HepG2 (cell line): ENCODE measurements at regions not wholly inside any gene's neighbourhood (a gene's known extent, or its start where the extent isn't known, plus 50 kb on each side); places are given as distances from the start of the nearest gene placed in this dataset.

Source experiments
- ATAC-seq: fragments of 200-7000 bp; cut with Tn5 transposase; 3 replicates; pipeline ENCODE4 v1.9.1; 2020; ENCODE audit warnings: mild to moderate bottlenecking, moderate library complexity
- BruUV-seq: library from RNA; stranded (reverse); fragments of 400-500 nt; replicated peaks from 2 replicates; lab custom pipeline; 2021; lab: Mats Ljungman, UMichigan
- CTCF ChIA-PET: fragments of 300-600 bp; formaldehyde crosslinking; extraction: SDS; loops from one replicate; lab custom pipeline; 2021; ENCODE audit warnings: low total read pairs, inconsistent platforms, low intra/inter-chr PET ratio; lab: Yijun Ruan, JAX
- POLR2A ChIA-PET: fragments of 350-600 bp; sonication (Branson Sonifier 250); formaldehyde crosslinking; loops from one replicate; lab custom pipeline; 2020; ENCODE audit warnings: antibody characterized with exemption, inconsistent platforms; lab: Yijun Ruan, JAX
- DNase-seq: peaks from one replicate; pipeline ENCODE4 v3.0.0-alpha.2; 2015; ENCODE audit warnings: low spot score
- FAIRE-seq: peaks from 3 replicates; lab custom pipeline; 2011; peaks lifted over from hg19 to GRCh38; lab: Jason Lieb, UNC
- H2AFZ ChIP-seq: one replicate; pipeline ENCODE4 v1.6.1; 2011; ENCODE audit warnings: low read length, inconsistent platforms
- H3K27ac ChIP-seq: fragments of 300-600 bp; 3 replicates; pipeline ENCODE4 v1.8.0; 2011; ENCODE audit warnings: mixed run types, mild to moderate bottlenecking, mixed read lengths, low read length, inconsistent platforms; ENCODE audit not compliant: insufficient read depth; ENCODE audit errors: extremely low read length
- H3K27me3 ChIP-seq, 2 experiments: fragments of 200-600 bp in 1 of 2; 2 replicates in 1 of 2; 3 replicates in 1 of 2; pipeline versions ENCODE4 v1.6.0 to v1.8.0; 2011; ENCODE audit warnings: low read length in 2 of 2, mild to moderate bottlenecking in 2 of 2, moderate library complexity in 2 of 2, inconsistent platforms in 1 of 2; ENCODE audit not compliant: insufficient read depth in 2 of 2, control insufficient read depth in 1 of 2
- H3K36me3 ChIP-seq, 2 experiments: fragments of 200-600 bp in 1 of 2; replicated peaks in 1 of 2; 2 replicates in 1 of 2; 3 replicates in 1 of 2; pipeline versions ENCODE4 v1.5.1 to v1.8.0; 2011; ENCODE audit warnings: low read length in 2 of 2, inconsistent platforms in 1 of 2; ENCODE audit not compliant: insufficient read depth in 2 of 2, control insufficient read depth in 1 of 2
- H3K4me1 ChIP-seq: 2 replicates; pipeline ENCODE4 v1.5.1; 2012; ENCODE audit warnings: low read length, inconsistent platforms; ENCODE audit not compliant: insufficient read depth
- H3K4me2 ChIP-seq: 2 replicates; pipeline ENCODE4 v1.6.0; 2011; ENCODE audit warnings: low read depth, low read length, inconsistent platforms
- H3K4me3 ChIP-seq, 3 experiments: fragments of 200-600 bp in 1 of 3; sonication (generic), shearing (Covaris generic) in 1 of 3; replicated peaks in 1 of 3; 2 replicates each; pipeline ENCODE4 v1.5.1; 2011 to 2016; ENCODE audit warnings: low read length in 3 of 3, inconsistent platforms in 2 of 3, low read depth in 2 of 3, mild to moderate bottlenecking in 2 of 3, control low read depth in 1 of 3, mixed read lengths in 1 of 3; ENCODE audit not compliant: insufficient read depth in 1 of 3
- H3K79me2 ChIP-seq: one replicate; pipeline ENCODE4 v1.6.1; 2011; ENCODE audit warnings: low read length, inconsistent platforms; ENCODE audit not compliant: insufficient read depth
- H3K9ac ChIP-seq: 2 replicates; pipeline ENCODE4 v1.6.0; 2011; ENCODE audit warnings: mild to moderate bottlenecking, low read depth, low read length, inconsistent platforms; ENCODE audit not compliant: insufficient read depth
- H3K9me3 ChIP-seq: 2 replicates; pipeline ENCODE4 v1.5.1; 2012; ENCODE audit warnings: mild to moderate bottlenecking, low read length
- H4K20me1 ChIP-seq: 2 replicates; pipeline ENCODE4 v1.6.0; 2011; ENCODE audit warnings: inconsistent platforms, mild to moderate bottlenecking, low read length, moderate library complexity; ENCODE audit not compliant: insufficient read depth
- ATF7-NPFF ChIP-seq: sonication (generic); formaldehyde crosslinking; IDR thresholded peaks from 2 replicates; pipeline ENCODE4 v1.8.1; 2023; ENCODE audit warnings: mild to moderate bottlenecking, low read depth, missing genetic modification reagents, moderate library complexity
- DNMT3B ChIP-seq: conservative IDR thresholded peaks from 2 replicates; pipeline ENCODE4 v1.6.1; 2016; ENCODE audit warnings: missing biosample characterization, control low read depth
- KDM5A ChIP-seq: fragments of 200-600 bp; sonication (generic); IDR thresholded peaks from 2 replicates; pipeline ENCODE4 v1.7.0; 2018; ENCODE audit warnings: antibody characterized with exemption, mild to moderate bottlenecking, low read length, borderline replicate concordance
- NFKB2 ChIP-seq: sonication (generic); formaldehyde crosslinking; IDR thresholded peaks from 2 replicates; pipeline ENCODE4 v1.4.0; 2020; ENCODE audit warnings: missing genetic modification reagents, borderline replicate concordance
- PAF1 ChIP-seq: IDR thresholded peaks from 2 replicates; pipeline ENCODE4 v1.6.1; 2016; ENCODE audit warnings: missing genetic modification reagents, missing compliant biosample characterization
- SPEN ChIP-seq: sonication (generic); formaldehyde crosslinking; IDR thresholded peaks from 2 replicates; pipeline ENCODE4 v1.5.1; 2020; ENCODE audit warnings: low read depth, mild to moderate bottlenecking, missing genetic modification reagents
- SRSF1 ChIP-seq: fragments of 200-400 bp; formaldehyde crosslinking; optimal IDR thresholded peaks from 2 replicates; pipeline ENCODE3; 2017; ENCODE audit warnings: mild to moderate bottlenecking, low read depth, low read length, moderate library complexity
- SRSF4 ChIP-seq: fragments of 200-400 bp; formaldehyde crosslinking; IDR thresholded peaks from one replicate; pipeline ENCODE4 v1.6.1; 2018; ENCODE audit warnings: mild to moderate bottlenecking, low read depth, low read length, moderate library complexity; ENCODE audit not compliant: poor library complexity, severe bottlenecking
- ZFP37 ChIP-seq: sonication (generic); formaldehyde crosslinking; IDR thresholded peaks from 2 replicates; pipeline ENCODE4 v1.4.0; 2020; ENCODE audit warnings: missing genetic modification reagents, borderline replicate concordance
- ZFP90 ChIP-seq: sonication (generic); formaldehyde crosslinking; IDR thresholded peaks from 2 replicates; pipeline ENCODE4 v1.8.0; 2022; ENCODE audit warnings: missing genetic modification reagents, mild to moderate bottlenecking, inconsistent platforms, borderline replicate concordance
- ZNF432 ChIP-seq: sonication (generic); formaldehyde crosslinking; IDR thresholded peaks from 2 replicates; pipeline ENCODE4 v1.5.0; 2020; ENCODE audit warnings: missing genetic modification reagents, mild to moderate bottlenecking, borderline replicate concordance
- whole genome bisulfite sequencing: methylation state at CpG from one replicate; pipeline ENCODE4 v1.1.6; 2017; ENCODE audit warnings: low lambda C conversion rate; 5-methylcytosine and 5-hydroxymethylcytosine counted together
- in situ Hi-C: cut with HindIII; loops from 2 replicates; pipeline ENCODE4 v1.10.0; 2017; ENCODE audit warnings: low pct_unique_long_range_greater_than_20kb; ENCODE audit not compliant: extremely low pct_ligation_motif_present
- intact Hi-C: fragments of 100-400 bp; cut with micrococcal nuclease; formaldehyde crosslinking; loops from one replicate; pipeline ENCODE4 v1.10.0; 2022; ENCODE audit not compliant: unreplicated experiment
- TF ChIP-seq, protein P1 (sequence below): sonication (generic); formaldehyde crosslinking; IDR thresholded peaks from 2 replicates; pipeline ENCODE4 v1.4.0; 2020; ENCODE audit warnings: missing genetic modification reagents, borderline replicate concordance

DNA sequence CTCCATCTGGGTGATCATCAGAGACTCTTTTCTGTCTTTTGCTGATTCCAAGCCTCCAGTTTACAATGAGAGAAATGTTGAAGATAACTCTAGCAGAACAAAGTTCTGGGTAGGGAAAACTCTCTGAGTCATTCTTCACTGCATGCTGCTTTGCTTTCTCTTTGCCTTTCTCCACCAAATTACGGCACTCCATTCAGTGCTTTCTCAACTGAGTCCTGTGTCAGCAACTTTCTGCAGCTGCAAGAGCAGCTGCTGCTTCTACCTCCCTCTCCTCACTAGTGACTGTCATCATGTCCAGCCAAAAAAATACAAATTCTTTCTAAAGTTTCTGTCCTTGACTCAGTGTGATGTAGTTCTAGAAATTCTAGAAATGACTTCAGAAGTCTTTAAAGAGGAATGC lies 953.8 kb downstream of the IGSF11 start:
- no peak overlapping the region for H3K27ac ChIP-seq
- no peak for TF ChIP-seq NFKB2 (CRISPR knock-in tag)
- intact Hi-C loops = no loop called here
- WGBS = 0% methylated on average over 1 of the region's 1 CpG
- H3K4me1 ChIP-seq = no peaks in the 10 kb centered on the region
- ChIA-PET POLR2A (no interaction called here), CTCF (no interaction called here)
- in situ Hi-C loops = no loop called here
- no peaks in the 10 kb centered on the region for H3K36me3 ChIP-seq
- no peaks in the 10 kb centered on the region for H3K79me2 ChIP-seq
- no peak for ATAC-seq
- H3K4me2 ChIP-seq = no peak overlapping the region
- no peak overlapping the region for H2AFZ ChIP-seq
- no peaks in the 10 kb centered on the region for H3K27me3 ChIP-seq
- H3K4me3 ChIP-seq = no peak overlapping the region
- DNase-seq = no peak
- no peak overlapping the region for H3K9ac ChIP-seq
- no peaks in the 10 kb centered on the region for H4K20me1 ChIP-seq
- BruUV-seq = no TSS peak
- H3K9me3 ChIP-seq = peaks cover 72% of the 10 kb centered on the region
- no peak for FAIRE-seq

DNA sequence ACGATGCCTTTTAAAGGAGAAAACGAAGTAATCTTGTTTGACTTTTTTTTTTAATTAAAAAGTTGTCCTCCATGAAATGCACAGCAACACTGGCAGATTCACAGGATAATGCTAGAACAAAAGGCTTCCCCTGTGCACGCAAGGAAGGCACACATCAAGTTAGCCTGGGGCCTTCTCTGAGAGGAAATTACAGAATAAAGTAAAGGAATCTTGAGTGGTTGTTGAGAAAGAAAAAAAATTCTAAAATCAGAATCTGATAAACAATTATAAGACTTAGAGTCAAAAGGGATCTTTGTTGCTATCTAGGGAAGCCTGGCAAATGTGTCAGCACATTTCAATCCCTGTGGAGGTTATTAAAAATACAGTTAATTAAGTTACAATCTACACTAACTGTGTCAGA lies 946.0 kb downstream of the IGSF11 start:
- BruUV-seq = no TSS peak
- H3K27ac ChIP-seq = no peak overlapping the region
- CTCF ChIA-PET = no interaction called here

DNA sequence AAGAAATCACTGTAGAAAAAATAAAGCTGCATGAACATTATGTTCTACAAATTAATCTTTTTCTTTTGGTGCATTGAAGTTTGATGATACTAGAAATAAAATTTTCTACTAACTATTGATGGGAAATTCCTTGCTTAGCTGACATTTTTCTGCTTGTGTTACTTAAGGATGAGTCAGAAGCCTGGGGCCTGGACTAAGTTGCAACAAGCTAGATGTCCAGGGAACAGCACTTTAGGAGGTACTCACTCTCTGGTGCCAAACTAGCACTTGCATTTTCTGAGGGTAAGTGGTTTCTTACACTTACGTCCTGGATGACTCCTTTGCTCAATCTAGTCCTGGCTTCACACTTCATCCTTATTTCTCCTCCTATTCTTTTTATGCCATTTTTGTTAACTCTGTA lies 945.1 kb downstream of the IGSF11 start:
- FAIRE-seq = no peak
- POLR2A ChIA-PET = no interaction called here
- no TSS peak for BruUV-seq
- TF ChIP-seq ZNF432 (CRISPR knock-in tag) (no peak), SRSF1 (no peak), ZFP90 (CRISPR knock-in tag) (no peak), DNMT3B (CRISPR knock-in tag) (no peak), SPEN (CRISPR knock-in tag) (no peak), KDM5A (no peak), ZFP37 (CRISPR knock-in tag) (no peak)
- TF ChIP-seq, protein P1, sequence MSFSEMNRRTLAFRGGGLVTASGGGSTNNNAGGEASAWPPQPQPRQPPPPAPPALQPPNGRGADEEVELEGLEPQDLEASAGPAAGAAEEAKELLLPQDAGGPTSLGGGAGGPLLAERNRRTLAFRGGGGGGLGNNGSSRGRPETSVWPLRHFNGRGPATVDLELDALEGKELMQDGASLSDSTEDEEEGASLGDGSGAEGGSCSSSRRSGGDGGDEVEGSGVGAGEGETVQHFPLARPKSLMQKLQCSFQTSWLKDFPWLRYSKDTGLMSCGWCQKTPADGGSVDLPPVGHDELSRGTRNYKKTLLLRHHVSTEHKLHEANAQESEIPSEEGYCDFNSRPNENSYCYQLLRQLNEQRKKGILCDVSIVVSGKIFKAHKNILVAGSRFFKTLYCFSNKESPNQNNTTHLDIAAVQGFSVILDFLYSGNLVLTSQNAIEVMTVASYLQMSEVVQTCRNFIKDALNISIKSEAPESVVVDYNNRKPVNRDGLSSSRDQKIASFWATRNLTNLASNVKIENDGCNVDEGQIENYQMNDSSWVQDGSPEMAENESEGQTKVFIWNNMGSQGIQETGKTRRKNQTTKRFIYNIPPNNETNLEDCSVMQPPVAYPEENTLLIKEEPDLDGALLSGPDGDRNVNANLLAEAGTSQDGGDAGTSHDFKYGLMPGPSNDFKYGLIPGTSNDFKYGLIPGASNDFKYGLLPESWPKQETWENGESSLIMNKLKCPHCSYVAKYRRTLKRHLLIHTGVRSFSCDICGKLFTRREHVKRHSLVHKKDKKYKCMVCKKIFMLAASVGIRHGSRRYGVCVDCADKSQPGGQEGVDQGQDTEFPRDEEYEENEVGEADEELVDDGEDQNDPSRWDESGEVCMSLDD (CRISPR knock-in tag) = no peak

More for the DNA sequence above, 946.0 kb downstream of the IGSF11 start:
- ATAC-seq = no peak
- Histone ChIP-seq H2AFZ (no peak overlapping the region), H4K20me1 (no peaks in the 10 kb centered on the region), H3K27me3 (no peaks in the 10 kb centered on the region), H3K4me2 (no peak overlapping the region), H3K4me1 (no peaks in the 10 kb centered on the region), H3K36me3 (no peaks in the 10 kb centered on the region), H3K4me3 (no peak overlapping the region), H3K79me2 (no peaks in the 10 kb centered on the region), H3K9ac (no peak overlapping the region), H3K9me3 (peaks cover 81% of the 10 kb centered on the region)
- DNase-seq = no peak
- POLR2A ChIA-PET = no interaction called here
- no peak for FAIRE-seq
- 0% methylated on average over 3 of the region's 3 CpGs for WGBS
- in situ Hi-C loops = no loop called here
- intact Hi-C loops = no loop called here
- TF ChIP-seq SRSF4 (no peak), ATF7-NPFF (no peak), PAF1 (no peak)

More for the DNA sequence above, 945.1 kb downstream of the IGSF11 start:
- H3K9me3 ChIP-seq = peaks cover 84% of the 10 kb centered on the region
- ATAC-seq = no peak
- no peak overlapping the region for H3K9ac ChIP-seq
- no peak for DNase-seq
- H3K4me2 ChIP-seq = no peak overlapping the region
- intact Hi-C loops = no loop called here
- H2AFZ ChIP-seq = no peak overlapping the region
- H3K79me2 ChIP-seq = no peaks in the 10 kb centered on the region
- no peaks in the 10 kb centered on the region for H3K36me3 ChIP-seq
- H3K4me1 ChIP-seq = no peaks in the 10 kb centered on the region
- WGBS = 33% methylated on average over 1 of the region's 1 CpG
- in situ Hi-C loops = no loop called here
- no peak overlapping the region for H3K4me3 ChIP-seq
- no peak overlapping the region for H3K27ac ChIP-seq
- H4K20me1 ChIP-seq = no peaks in the 10 kb centered on the region
- H3K27me3 ChIP-seq = no peaks in the 10 kb centered on the region
- CTCF ChIA-PET = no interaction called here
